HL-60 (cell line): ENCODE measurements at regions not wholly inside any gene's neighbourhood (a gene's known extent, or its start where the extent isn't known, plus 50 kb on each side); places are given as distances from the start of the nearest gene placed in this dataset.

Experiments used
- POLR2AphosphoS5 ChIP-seq: IDR thresholded peaks from 2 replicates; pipeline ENCODE4 v1.6.1; 2012; ENCODE audit warnings: low read depth
- TF ChIP-seq, protein P1 (sequence below): IDR thresholded peaks from one replicate; pipeline ENCODE4 v1.5.1; 2011; ENCODE audit warnings: low read length, control low read depth, inconsistent platforms; ENCODE audit not compliant: insufficient read depth

DNA sequence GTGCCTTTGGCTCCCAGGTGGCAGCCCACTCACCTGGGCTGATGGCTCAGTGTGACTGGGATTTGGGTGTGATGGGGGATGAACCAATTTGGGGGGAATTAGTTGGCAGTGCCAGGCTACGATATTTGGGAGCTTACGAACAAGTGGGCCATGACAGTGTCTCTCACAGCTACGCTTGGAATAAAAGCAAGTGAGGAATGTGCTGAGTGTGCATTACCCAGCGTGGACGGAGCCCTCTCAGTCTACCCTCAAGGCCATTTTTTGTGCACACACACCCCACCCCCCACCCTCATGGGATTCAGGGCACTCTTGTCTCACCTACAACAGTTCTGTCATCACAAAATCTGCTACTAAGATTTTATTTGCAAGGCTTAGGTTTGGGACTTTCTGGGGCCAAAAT, 329.1 kb downstream of the NDFIP2 start:
- TF ChIP-seq, protein P1, sequence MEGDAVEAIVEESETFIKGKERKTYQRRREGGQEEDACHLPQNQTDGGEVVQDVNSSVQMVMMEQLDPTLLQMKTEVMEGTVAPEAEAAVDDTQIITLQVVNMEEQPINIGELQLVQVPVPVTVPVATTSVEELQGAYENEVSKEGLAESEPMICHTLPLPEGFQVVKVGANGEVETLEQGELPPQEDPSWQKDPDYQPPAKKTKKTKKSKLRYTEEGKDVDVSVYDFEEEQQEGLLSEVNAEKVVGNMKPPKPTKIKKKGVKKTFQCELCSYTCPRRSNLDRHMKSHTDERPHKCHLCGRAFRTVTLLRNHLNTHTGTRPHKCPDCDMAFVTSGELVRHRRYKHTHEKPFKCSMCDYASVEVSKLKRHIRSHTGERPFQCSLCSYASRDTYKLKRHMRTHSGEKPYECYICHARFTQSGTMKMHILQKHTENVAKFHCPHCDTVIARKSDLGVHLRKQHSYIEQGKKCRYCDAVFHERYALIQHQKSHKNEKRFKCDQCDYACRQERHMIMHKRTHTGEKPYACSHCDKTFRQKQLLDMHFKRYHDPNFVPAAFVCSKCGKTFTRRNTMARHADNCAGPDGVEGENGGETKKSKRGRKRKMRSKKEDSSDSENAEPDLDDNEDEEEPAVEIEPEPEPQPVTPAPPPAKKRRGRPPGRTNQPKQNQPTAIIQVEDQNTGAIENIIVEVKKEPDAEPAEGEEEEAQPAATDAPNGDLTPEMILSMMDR: no peak
- no peak for TF ChIP-seq POLR2AphosphoS5
